ENCODE measurements at regions not wholly inside any gene's neighbourhood (a gene's known extent, or its start where the extent isn't known, plus 50 kb on each side); places are given as distances from the start of the nearest gene placed in this dataset.

DNA sequence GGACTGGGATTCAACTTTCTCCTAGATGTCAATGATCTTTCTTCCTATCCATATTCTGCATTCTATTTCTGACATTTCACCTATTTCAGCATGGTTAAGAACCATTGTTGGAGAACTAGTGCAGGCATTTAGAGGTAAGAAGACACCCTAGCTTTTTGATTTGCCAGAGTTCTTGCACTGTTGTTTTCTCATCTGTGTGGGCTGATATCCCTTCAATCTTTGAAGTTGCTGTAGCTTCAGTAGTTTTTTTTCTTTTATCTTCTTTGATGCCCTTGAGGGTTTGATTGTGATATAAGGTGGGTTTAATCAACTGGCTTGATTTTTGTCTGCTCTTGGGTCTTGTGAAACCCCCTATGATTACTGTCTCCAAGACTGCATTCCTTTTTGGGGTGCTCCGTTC, 502.1 kb downstream of the ETS1 start:
- no peaks in the 10 kb centered on the region for H3K36me3 ChIP-seq

DNA sequence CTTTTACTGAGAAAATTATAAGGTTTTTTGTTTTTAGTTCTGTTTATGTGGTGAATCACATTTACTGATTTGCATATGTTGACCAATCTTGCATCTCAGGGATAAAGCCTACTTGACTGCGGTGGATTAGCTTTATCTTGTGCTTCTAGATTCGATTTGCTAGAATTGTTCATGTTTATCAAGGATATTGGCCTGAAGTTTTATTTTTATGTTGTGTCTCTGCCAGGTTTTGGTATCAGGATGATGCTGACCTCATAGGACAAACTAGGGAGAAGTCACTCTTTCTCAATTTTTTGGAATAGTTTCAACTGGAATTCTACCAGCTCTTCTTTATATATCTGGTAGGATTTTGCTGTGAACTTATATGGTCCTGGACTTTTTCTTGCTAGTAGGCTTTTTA, 504.8 kb downstream of the ETS1 start:
- peaks cover 0 to 3% of the 10 kb centered on the region in 2 donors for H3K9me3 ChIP-seq
- TF ChIP-seq, protein P1, sequence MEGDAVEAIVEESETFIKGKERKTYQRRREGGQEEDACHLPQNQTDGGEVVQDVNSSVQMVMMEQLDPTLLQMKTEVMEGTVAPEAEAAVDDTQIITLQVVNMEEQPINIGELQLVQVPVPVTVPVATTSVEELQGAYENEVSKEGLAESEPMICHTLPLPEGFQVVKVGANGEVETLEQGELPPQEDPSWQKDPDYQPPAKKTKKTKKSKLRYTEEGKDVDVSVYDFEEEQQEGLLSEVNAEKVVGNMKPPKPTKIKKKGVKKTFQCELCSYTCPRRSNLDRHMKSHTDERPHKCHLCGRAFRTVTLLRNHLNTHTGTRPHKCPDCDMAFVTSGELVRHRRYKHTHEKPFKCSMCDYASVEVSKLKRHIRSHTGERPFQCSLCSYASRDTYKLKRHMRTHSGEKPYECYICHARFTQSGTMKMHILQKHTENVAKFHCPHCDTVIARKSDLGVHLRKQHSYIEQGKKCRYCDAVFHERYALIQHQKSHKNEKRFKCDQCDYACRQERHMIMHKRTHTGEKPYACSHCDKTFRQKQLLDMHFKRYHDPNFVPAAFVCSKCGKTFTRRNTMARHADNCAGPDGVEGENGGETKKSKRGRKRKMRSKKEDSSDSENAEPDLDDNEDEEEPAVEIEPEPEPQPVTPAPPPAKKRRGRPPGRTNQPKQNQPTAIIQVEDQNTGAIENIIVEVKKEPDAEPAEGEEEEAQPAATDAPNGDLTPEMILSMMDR (IDR thresholded peaks at IDR 0.05), result no peak
- H3K4me1 ChIP-seq, result no peaks in the 10 kb centered on the region
- ATAC-seq (no peak), DNase-seq (no peak)
- H3K4me3 ChIP-seq, result no peak overlapping the region
- intact Hi-C loops (cut with DNase I), result no loop called here
- H3K27me3 ChIP-seq, result no peaks in the 10 kb centered on the region
- H3K36me3 ChIP-seq, result no peaks in the 10 kb centered on the region
- H3K27ac ChIP-seq, result no peak overlapping the region

More for the DNA sequence above, 502.1 kb downstream of the ETS1 start:
- DNase-seq, result no peak
- ATAC-seq, result no peak
- Histone ChIP-seq H3K9me3 (peaks cover 0 to 12% of the 10 kb centered on the region in 2 donors), H3K27me3 (no peaks in the 10 kb centered on the region), H3K27ac (no peak overlapping the region), H3K4me1 (no peaks in the 10 kb centered on the region), H3K4me3 (no peak overlapping the region)
- TF ChIP-seq, protein P1 (IDR thresholded peaks at IDR 0.05), result no peak
- intact Hi-C loops (cut with DNase I), result no loop called here

DNA sequence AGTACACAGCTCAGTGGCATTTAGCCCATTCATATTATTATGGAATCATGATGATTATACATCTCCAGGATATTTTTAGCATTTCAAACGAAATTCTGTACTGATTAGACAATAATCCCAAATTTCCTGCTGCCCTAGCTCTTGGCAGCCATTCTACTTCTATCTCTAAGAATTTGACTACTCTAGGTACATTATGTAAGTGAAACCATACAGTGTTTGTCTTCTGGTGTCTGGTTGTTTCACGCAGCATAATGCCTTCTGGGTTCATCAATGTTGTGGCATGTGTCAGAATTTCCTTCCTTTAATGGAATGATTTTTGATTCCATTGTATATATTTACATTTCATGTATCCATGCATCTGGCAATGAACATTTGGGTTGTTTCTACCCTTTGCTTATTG, 517.7 kb downstream of the ETS1 start:
- Histone ChIP-seq H3K27me3 (no peaks in the 10 kb centered on the region), H3K4me3 (no peak overlapping the region), H3K9me3 (no peaks in the 10 kb centered on the region), H3K27ac (no peak overlapping the region), H3K36me3 (no peaks in the 10 kb centered on the region), H3K4me1 (no peaks in the 10 kb centered on the region)
- no peak for DNase-seq
- no peak for ATAC-seq
- intact Hi-C loops (cut with DNase I), result no loop called here
- TF ChIP-seq, protein P1 (IDR thresholded peaks at IDR 0.05), result no peak

DNA sequence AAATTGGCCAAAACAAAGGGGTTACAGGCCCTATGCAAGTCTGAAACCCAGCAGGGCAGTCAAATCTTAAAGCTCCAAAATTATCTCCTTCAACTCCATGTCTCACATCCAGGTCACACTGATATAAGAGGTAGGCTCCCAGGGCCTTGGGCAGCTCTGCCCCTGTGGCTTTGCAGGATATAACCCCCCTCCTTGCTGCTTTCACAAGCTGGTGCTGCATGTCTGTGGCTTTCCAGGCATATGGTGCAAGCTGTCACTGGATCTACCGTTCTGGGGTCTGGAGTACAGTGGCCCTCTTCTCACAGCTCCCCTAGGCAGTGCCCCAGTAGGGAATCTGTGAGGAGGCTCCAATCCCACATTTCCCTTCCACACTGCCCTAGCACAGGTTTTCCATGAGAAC, 519.6 kb downstream of the ETS1 start:
- Histone ChIP-seq H3K27me3 (no peaks in the 10 kb centered on the region), H3K9me3 (no peaks in the 10 kb centered on the region), H3K36me3 (no peaks in the 10 kb centered on the region), H3K27ac (no peak overlapping the region), H3K4me3 (no peak overlapping the region), H3K4me1 (no peaks in the 10 kb centered on the region)
- ATAC-seq (no peak), DNase-seq (no peak)
- TF ChIP-seq, protein P1 (IDR thresholded peaks at IDR 0.05), result no peak
- intact Hi-C loops (cut with DNase I), result no loop called here

DNA sequence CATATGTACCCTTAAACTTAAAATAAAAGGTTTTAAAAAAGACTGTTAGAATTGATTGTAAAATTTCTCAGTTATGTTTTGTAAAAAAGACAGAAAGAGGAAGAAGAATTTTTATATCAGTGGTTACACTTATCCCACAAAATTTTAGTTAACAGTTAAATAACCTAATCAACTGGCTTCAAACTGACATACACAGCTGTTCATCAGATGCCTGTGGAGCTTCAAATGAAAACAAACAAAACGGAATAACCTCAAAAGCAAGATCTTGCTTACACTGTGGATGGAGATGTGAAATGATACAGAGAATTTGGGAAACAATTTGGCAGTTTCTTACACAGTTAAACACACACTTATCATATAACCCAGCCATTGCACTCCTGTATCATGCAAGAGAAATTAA, 521.0 kb downstream of the ETS1 start:
- ATAC-seq, result no peak
- H3K36me3 ChIP-seq, result no peaks in the 10 kb centered on the region
- H3K27me3 ChIP-seq, result no peaks in the 10 kb centered on the region
- TF ChIP-seq, protein P1 (IDR thresholded peaks at IDR 0.05), result no peak
- no peaks in the 10 kb centered on the region for H3K4me1 ChIP-seq
- no peaks in the 10 kb centered on the region for H3K9me3 ChIP-seq
- intact Hi-C loops (cut with DNase I), result no loop called here
- DNase-seq, result no peak
- no peak overlapping the region for H3K4me3 ChIP-seq
- H3K27ac ChIP-seq, result no peak overlapping the region
